HG03571 (cell line): ENCODE measurements at regions not wholly inside any gene's neighbourhood (a gene's known extent, or its start where the extent isn't known, plus 50 kb on each side); places are given as distances from the start of the nearest gene placed in this dataset.
"Not testable (repeated sequence)": the region's sequence is repeated elsewhere in the genome, so short reads cannot be mapped to it uniquely, and the experiment has no call there.

Experiments
- ATAC-seq: cut with Tn5 transposase; IDR thresholded peaks from one replicate; pipeline ENCODE4 v1.9.1; 2021; ENCODE audit not compliant: unreplicated experiment

DNA sequence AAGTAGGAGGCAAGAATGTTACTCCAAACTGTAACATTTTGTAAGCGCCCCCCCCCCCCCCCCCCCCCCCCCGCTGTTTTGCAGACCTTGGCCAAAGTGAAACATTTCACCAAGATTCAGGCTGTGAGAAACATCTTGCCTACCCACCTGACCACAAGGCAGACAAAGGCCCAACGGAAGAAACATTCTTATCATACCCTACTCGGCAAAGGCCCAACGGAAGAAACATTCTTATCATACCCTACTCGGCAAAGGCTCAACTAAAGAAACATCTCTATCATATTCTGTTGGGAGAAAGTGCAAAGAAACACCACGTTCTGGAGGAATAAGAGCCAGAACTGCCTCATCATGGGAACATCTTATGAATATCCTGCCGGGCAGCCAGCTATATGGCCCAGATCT is 117.1 kb downstream of the JRKL start:
- ATAC-seq, result no peak

GRCh38 chr11:96508861-96509260 is 119.0 kb downstream of the JRKL start:
- ATAC-seq, result no peak

GRCh38 chr11:96520939-96521338 is 131.1 kb downstream of the JRKL start:
- no peak for ATAC-seq

DNA sequence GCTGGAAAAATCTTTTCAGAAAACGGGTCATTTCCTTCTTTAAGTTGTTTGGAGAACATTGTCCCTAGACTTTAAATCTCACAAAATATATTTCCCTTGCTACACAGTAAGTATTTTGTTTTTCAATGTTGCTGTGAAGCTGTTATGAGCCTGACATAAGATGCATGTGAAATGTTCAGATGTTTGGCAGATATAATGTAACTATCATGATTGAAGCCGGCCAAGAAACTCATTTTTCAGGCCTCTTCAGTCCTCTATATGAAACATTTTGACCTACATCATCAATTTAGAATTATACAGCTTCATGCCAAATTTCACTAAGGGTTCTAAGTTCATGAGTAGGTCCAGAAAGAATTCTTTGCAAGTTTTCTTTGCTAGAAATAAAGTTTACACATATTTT is 133.8 kb downstream of the JRKL start:
- ATAC-seq, result no peak

DNA sequence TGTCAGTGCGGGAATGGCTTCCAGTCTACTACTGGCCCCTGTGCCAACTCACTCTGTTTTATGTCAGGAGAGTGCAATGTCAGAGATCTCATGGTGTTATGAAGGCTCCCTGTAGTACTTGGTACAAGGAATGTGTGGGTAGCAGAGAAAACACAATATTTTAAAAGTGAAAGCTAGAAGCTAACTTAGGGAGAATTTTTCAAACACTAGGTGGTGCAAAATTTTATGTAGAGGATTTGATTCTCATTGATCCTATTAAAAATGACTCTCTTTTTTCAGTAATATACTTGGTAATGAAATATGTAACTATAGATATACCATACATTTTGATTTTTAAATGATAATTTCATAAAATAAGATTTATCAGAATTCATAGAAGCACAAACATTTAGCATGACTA is 134.7 kb downstream of the JRKL start:
- no peak for ATAC-seq

DNA sequence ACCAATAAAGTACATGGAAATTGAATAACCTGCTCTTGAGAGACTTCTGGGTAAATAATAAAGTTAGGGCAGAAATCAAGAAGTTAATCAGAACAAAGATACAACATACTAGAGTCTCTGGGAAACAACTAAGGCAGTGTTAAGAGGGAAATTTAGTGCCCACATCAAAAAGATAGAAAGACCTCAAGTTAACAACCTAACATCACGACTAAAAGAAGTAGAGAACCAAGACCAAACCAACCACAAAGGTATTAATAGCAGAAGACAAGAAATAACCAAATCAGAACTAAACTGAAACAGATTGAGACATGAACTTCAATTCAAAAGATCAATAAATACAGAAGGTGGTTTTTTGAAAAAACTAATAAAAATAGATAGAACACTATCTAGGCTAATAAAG is 140.7 kb downstream of the JRKL start:
- no peak for ATAC-seq

DNA sequence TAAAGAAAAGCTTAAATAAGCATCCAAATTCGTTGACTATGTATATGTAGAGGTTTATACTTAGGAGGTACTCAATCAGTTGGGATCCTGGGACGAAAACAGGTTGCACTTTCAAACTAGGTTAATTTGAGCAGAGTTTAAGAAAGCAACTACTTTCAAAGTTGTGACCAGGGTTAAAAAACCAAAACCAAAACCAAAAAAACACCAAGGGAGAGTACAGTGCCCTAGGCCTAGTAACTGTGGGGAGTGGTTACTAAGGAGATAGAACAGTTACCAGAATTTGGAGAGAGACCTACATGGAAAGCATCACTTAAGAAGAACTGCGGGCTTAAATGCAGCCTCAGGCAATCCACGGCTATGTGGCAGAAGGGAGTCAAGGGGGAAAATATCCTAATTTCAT is 148.3 kb downstream of the JRKL start:
- ATAC-seq, result no peak

DNA sequence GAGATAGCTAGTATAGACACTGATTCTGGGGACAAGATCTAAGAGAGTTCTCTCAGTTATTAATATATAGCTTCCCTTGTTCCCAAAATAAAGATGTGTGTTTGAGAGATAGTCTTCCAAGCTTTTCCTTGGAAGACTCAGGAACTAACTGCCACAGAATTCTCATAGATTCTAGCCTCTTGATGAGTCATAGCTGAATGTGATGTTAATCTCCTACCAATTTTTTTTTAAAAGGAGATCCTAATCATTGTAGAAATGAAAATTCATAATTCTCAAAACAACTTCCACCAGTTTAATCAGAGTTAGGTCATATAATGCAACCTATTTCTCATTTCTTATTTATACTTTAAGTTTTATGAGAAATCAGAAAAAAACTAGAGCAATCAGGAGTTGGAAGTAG is 148.8 kb downstream of the JRKL start:
- no peak for ATAC-seq

- ATAC-seq, result no peak
These were observed 151.1 kb downstream of the JRKL start for GRCh38 chr11:96540875-96541274.

DNA sequence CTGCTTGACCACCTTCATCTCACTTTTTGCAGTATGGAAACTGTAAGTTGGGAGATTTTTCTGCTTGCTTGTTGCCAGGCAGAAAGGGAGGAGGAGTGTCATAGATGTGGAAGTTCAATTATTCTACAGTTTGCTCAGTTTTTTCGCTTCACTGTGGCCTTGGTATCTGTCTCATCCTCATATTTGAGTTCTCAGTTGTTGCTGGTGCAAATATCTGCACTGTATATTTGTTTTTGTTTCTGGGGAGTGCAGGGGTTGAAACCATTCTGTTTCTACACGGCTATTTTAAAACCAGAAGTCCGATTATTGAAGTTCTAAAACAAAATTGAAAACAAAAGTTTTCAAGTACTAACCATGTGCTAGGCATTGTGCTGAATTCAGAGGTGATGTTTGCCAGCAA is 153.4 kb downstream of the JRKL start:
- no peak for ATAC-seq

DNA sequence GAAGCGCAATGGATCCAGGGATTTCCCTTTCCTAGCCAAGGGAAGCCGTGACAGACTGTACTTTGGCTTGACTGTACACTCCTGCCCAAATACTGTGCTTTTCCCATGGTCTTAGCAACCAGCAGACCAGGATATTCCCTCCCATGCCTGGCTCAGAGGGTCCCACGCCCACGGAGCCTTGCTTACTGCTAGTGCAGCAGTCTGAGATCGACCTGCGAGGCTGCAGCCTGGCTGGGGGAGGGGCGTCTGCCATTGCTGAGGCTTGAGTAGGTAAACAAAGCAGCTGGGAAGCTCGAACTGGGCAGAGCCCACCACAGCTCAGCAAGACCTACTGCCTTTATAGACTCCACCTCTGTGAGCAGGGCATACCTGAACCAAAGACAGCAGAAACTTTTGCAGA is 155.4 kb downstream of the JRKL start:
- not testable (repeated sequence) for ATAC-seq

DNA sequence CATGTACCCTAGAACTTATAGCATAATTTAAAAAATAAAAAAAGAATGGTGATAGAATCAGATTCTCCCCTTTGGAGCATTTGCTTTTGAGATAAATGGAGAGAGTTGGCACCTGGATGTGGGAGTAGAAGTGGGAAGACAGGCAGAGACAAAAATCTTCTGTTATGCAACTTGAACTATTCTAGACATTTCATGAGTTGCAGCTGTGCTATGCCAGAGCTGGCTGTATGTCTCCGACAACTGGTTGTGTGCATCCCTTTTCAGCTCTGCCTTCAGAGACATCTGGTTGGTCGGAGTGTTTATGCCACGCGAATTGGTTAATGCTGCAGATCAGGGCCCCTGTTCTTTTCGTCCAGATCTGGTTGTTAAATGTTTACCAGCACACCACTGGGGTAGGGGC is 161.3 kb downstream of the JRKL start:
- ATAC-seq, result no peak

GRCh38 chr11:96554236-96554820 is 164.5 kb downstream of the JRKL start:
- ATAC-seq, result no peak

- ATAC-seq, result not testable (repeated sequence)
These were observed 166.0 kb downstream of the JRKL start for GRCh38 chr11:96555826-96556225.

DNA sequence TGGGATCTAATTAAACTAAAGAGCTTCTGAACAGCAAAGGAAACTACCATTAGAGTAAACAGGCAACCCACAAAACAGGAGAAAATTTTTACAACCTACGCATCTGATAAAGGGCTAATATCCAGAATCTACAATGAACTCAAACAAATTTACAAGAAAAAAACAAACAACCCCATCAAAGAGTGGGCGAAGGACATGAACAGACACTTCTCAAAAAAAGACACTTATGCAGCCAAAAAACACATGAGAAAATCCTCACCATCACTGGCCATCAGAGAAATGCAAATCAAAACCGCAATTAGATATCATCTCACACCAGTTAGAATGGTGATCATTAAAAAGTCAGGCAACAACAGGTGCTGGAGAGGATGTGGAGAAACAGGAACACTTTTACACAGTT is 170.9 kb downstream of the JRKL start:
- ATAC-seq, result not testable (repeated sequence)

DNA sequence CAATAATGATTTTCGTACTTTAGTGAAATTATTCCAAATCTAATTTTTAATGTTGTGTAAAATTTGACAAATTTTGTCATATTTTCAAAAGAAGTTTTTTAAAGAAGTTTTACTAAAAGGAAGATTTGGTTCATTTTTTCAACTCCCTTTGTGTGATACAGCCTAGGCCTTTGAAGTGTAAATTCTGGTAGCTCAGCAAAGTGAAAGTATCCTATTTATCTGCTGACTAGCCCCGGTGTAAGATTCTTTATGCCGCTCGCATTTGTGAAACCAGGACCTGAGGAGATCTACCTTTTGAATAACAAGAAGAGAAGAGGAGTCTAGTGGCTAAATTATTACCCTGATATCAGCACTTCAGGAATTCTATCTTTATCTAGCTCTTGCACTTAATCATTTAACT is 177.4 kb downstream of the JRKL start:
- no peak for ATAC-seq

- no peak for ATAC-seq
These were observed 177.9 kb downstream of the JRKL start for GRCh38 chr11:96567667-96568066.

- ATAC-seq, result no peak
These were observed 186.6 kb downstream of the JRKL start for GRCh38 chr11:96576383-96576782.

- ATAC-seq, result no peak
These were observed 188.6 kb downstream of the JRKL start for GRCh38 chr11:96578379-96578778.

DNA sequence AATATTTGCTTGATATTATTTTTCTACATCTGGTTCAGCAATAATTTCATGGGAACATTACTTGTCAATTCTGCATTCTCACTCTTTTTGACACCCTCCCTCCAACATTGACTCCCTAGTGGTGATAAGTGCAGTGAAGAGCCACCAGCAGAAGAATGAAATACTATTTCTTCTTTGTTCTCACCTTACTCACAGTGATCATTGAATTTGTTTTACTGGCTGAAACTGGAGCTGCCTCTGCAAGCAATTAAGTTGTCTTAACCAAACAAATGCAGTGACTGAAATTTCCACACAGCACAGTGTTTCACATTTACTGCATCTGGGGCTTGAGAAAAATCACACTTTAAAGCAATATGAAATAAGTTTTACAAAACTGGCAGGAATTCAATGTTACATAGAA is 189.8 kb downstream of the JRKL start:
- no peak for ATAC-seq

- ATAC-seq, result no peak
These were observed 190.7 kb downstream of the JRKL start for GRCh38 chr11:96580476-96581040.

DNA sequence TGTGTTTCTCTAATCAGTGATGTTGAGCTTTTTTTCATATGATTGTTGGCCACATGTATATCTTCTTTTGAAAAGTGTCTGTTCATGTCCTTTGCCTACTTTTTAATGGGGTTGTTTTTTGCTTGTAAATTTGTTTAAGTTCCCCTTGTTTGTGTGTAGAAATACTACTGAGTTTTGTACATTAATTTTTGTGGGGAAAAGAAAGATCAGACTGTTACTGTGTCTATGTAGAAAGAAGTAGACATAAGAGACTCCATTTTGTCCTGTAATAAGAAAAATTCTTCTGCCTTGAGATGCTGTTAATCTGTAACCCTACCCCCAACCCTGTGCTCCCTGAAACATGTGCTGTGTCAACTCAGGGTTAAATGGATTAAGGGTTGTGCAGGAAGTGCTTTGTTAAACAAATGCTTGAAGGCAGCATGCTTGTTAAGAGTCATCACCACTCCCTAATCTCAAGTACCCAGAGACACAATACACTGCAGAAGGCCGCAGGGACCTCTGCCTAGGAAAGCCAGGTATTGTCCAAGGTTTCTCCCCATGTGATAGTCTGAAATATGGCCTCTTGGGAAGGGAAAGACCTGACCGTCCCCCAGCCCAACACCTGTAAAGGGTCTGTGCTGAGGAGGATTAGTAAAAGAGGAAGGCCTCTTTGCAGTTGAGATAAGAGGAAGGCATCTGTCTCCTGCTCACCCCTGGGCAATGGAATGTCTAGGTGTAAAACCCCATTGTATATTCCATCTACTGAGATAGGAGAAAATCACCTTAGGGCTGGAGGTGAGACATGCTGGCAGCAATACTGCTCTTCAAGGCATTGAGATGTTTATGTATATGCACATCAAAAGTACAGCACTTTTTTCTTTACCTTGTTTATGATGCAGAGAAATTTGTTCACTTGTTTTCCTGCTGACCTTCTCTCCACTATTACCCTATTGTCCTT is 196.4 kb downstream of the JRKL start:
- not testable (repeated sequence) for ATAC-seq
